B cell (primary cell): ENCODE measurements at regions not wholly inside any gene's neighbourhood (a gene's known extent, or its start where the extent isn't known, plus 50 kb on each side); places are given as distances from the start of the nearest gene placed in this dataset.

Experiments
- ATAC-seq: fragments of 200-7000 bp; cut with Tn5 transposase; one replicate; pipeline ENCODE4 v1.10.0; 2021; ENCODE audit warnings: low read depth, mild to moderate bottlenecking, moderate number of reproducible peaks, moderate library complexity
- CTCF ChIA-PET: fragments of 350-600 bp; sonication (Branson Sonifier 250); formaldehyde crosslinking; loops from one replicate; lab custom pipeline; 2021; ENCODE audit warnings: antibody characterized with exemption, inconsistent platforms; lab: Charles Lee
- POLR2A ChIA-PET: fragments of 350-600 bp; sonication (Branson Sonifier 250); formaldehyde crosslinking; loops from one replicate; lab custom pipeline; 2021; ENCODE audit warnings: antibody characterized with exemption; lab: Charles Lee
- DNase-seq: peaks from one replicate; pipeline ENCODE4 v3.0.0; 2013
- H2AFZ ChIP-seq: 2 replicates; pipeline ENCODE4 v1.6.1; 2012; ENCODE audit warnings: mild to moderate bottlenecking, low read depth, low read length; ENCODE audit not compliant: insufficient read depth, poor library complexity, severe bottlenecking
- H3K27ac ChIP-seq, 2 donors: 1 replicate in 1 of 2; 2 replicates in 1 of 2; pipeline ENCODE4 v1.5.1; 2012 to 2013; ENCODE audit warnings: low read length in 2 of 2, mild to moderate bottlenecking in 2 of 2, moderate library complexity in 1 of 2
- H3K27me3 ChIP-seq, 4 experiments: fragments of 200-600 bp in 1 of 4; sonication (generic) in 1 of 4; replicated peaks in 1 of 4; 1 replicate in 2 of 4; 2 replicates in 2 of 4; pipeline versions ENCODE4 v1.6.1 to v1.7.0; 2013 to 2016; ENCODE audit warnings: low read length in 3 of 4, mild to moderate bottlenecking in 2 of 4, mixed read lengths in 1 of 4, moderate library complexity in 1 of 4; ENCODE audit not compliant: insufficient read depth in 4 of 4, control insufficient read depth in 3 of 4; ENCODE audit errors: control extremely low read depth in 1 of 4
- H3K36me3 ChIP-seq, 2 experiments: replicated peaks in 1 of 2; 1 replicate in 1 of 2; 2 replicates in 1 of 2; pipeline versions ENCODE4 v1.6.1 to v1.7.1; 2013; ENCODE audit warnings: low read length in 1 of 2; ENCODE audit not compliant: insufficient read depth in 2 of 2, control insufficient read depth in 1 of 2; ENCODE audit errors: control extremely low read depth in 1 of 2, extremely low read depth in 1 of 2
- H3K4me1 ChIP-seq, 2 donors: fragments of 200-600 bp in 1 of 2; sonication (generic) in 1 of 2; 1 replicate in 1 of 2; 2 replicates in 1 of 2; pipeline versions ENCODE4 v1.5.1 to v1.6.1; 2013 to 2017; ENCODE audit warnings: low read length in 2 of 2; ENCODE audit not compliant: control insufficient read depth in 2 of 2, insufficient read depth in 2 of 2
- H3K4me2 ChIP-seq: replicated peaks from 2 replicates; pipeline ENCODE3; 2012; ENCODE audit warnings: mild to moderate bottlenecking, low read depth, low read length; ENCODE audit not compliant: poor library complexity, severe bottlenecking
- H3K4me3 ChIP-seq, 5 experiments: fragments of 200-600 bp in 1 of 5; sonication (generic) in 1 of 5; 1 replicate in 3 of 5; 2 replicates in 2 of 5; pipeline versions ENCODE4 v1.5.1 to v1.7.0; 2011 to 2016; ENCODE audit warnings: low read length in 4 of 5, mild to moderate bottlenecking in 4 of 5, low read depth in 2 of 5, control low read depth in 1 of 5, moderate library complexity in 1 of 5; ENCODE audit not compliant: insufficient read depth in 1 of 5; ENCODE audit errors: control extremely low read depth in 1 of 5, extremely low read depth in 1 of 5
- H3K79me2 ChIP-seq: fragments of 200-600 bp; sonication (generic); one replicate; pipeline ENCODE4 v1.6.0; 2016; ENCODE audit warnings: low read length; ENCODE audit not compliant: control insufficient read depth, insufficient read depth
- H3K9ac ChIP-seq: fragments of 200-600 bp; sonication (generic); 2 replicates; pipeline ENCODE4 v1.6.1; 2017; ENCODE audit warnings: mild to moderate bottlenecking, low read length, moderate library complexity
- H3K9me3 ChIP-seq, 3 donors: one replicate each; pipeline versions ENCODE4 v1.6.1 to v1.7.1; 2013; ENCODE audit warnings: low read length in 2 of 3; ENCODE audit not compliant: control insufficient read depth in 2 of 3, insufficient read depth in 1 of 3; ENCODE audit errors: control extremely low read depth in 1 of 3
- H4K20me1 ChIP-seq: 2 replicates; pipeline ENCODE4 v1.6.0; 2012; ENCODE audit warnings: mild to moderate bottlenecking, low read length; ENCODE audit not compliant: insufficient read depth, control insufficient read depth, poor library complexity, severe bottlenecking
- H3K27ac Mint-ChIP-seq: one replicate; pipeline ENCODE4 v1.8.0; 2021; ENCODE audit warnings: mixed read lengths
- H3K27me3 Mint-ChIP-seq: one replicate; pipeline ENCODE4 v1.8.0; 2021; ENCODE audit warnings: mixed read lengths
- H3K4me1 Mint-ChIP-seq: one replicate; pipeline ENCODE4 v1.8.0; 2021; ENCODE audit warnings: mixed read lengths
- H3K4me3 Mint-ChIP-seq: one replicate; pipeline ENCODE4 v1.8.0; 2021; ENCODE audit warnings: mixed read lengths
- H3K9me3 Mint-ChIP-seq: one replicate; pipeline ENCODE4 v1.8.0; 2022; ENCODE audit warnings: mixed read lengths; ENCODE audit not compliant: insufficient read depth
- CTCF ChIP-seq: fragments of 200-600 bp; IDR thresholded peaks from one replicate; pipeline ENCODE4 v1.8.0; 2022; ENCODE audit warnings: antibody characterized with exemption, mild to moderate bottlenecking
- EZH2 ChIP-seq: IDR thresholded peaks from 2 replicates; pipeline ENCODE4 v1.6.1; 2012; ENCODE audit warnings: borderline replicate concordance, low read depth, mild to moderate bottlenecking, moderate library complexity, low read length; ENCODE audit not compliant: insufficient read depth, poor library complexity, severe bottlenecking
- WGBS: methylation state at CpG from one replicate; pipeline ENCODE4 v1.1.5; 2013; ENCODE audit warnings: missing lambda C conversion rate; ENCODE audit not compliant: insufficient coverage; 5-methylcytosine and 5-hydroxymethylcytosine counted together
- intact Hi-C: fragments of 100-400 bp; cut with micrococcal nuclease; formaldehyde crosslinking; loops from one replicate; pipeline ENCODE4 v1.10.0; 2022

GRCh38 chr15:39415634-39416033 lies 165.2 kb upstream of the THBS1 start:
- ATAC-seq (no peak), DNase-seq (no peak)
- no peak for TF ChIP-seq CTCF
- TF ChIP-seq EZH2: no peak
- no peak overlapping the region for H3K27ac Mint-ChIP-seq
- intact Hi-C loops: no loop called here
- H3K9me3 Mint-ChIP-seq: peaks cover 2% of the 10 kb centered on the region
- Histone ChIP-seq H3K27me3 (no peaks in the 10 kb centered on the region), H3K79me2 (no peaks in the 10 kb centered on the region), H4K20me1 (no peaks in the 10 kb centered on the region), H3K4me3 (no peak overlapping the region), H3K9ac (no peak overlapping the region), H3K4me2 (no peak overlapping the region), H3K27ac (no peak overlapping the region), H3K4me1 (no peaks in the 10 kb centered on the region), H2AFZ (no peak overlapping the region), H3K9me3 (peaks cover 0 to 6% (median 0%) of the 10 kb centered on the region in 3 donors), H3K36me3 (no peaks in the 10 kb centered on the region)
- CTCF ChIA-PET: no interaction called here
- POLR2A ChIA-PET: no interaction called here
- peaks cover 18% of the 10 kb centered on the region for H3K27me3 Mint-ChIP-seq
- H3K4me3 Mint-ChIP-seq: no peak overlapping the region
- WGBS: no CpG with 5 or more reads among the region's 2 CpGs
- no peaks in the 10 kb centered on the region for H3K4me1 Mint-ChIP-seq

GRCh38 chr15:39416258-39416657 lies 164.6 kb upstream of the THBS1 start:
- DNase-seq (no peak), ATAC-seq (no peak)
- Mint-ChIP-seq H3K4me1 (no peaks in the 10 kb centered on the region), H3K27ac (no peak overlapping the region), H3K9me3 (peaks cover 2% of the 10 kb centered on the region), H3K27me3 (peaks cover 18% of the 10 kb centered on the region), H3K4me3 (no peak overlapping the region)
- Histone ChIP-seq H3K9me3 (peaks cover 0 to 6% (median 0%) of the 10 kb centered on the region in 3 donors), H3K36me3 (no peaks in the 10 kb centered on the region), H3K4me1 (no peaks in the 10 kb centered on the region), H3K79me2 (no peaks in the 10 kb centered on the region), H3K27me3 (no peaks in the 10 kb centered on the region), H3K4me3 (no peak overlapping the region), H3K9ac (no peak overlapping the region), H4K20me1 (no peaks in the 10 kb centered on the region), H3K27ac (no peak overlapping the region), H3K4me2 (no peak overlapping the region), H2AFZ (no peak overlapping the region)
- ChIA-PET POLR2A (no interaction called here), CTCF (no interaction called here)
- no peak for TF ChIP-seq CTCF
- no peak for TF ChIP-seq EZH2
- intact Hi-C loops: no loop called here
- WGBS: 83% methylated on average over 4 of the region's 4 CpGs
